Liver (tissue), 8 donors: ENCODE measurements at regions not wholly inside any gene's neighbourhood (a gene's known extent, or its start where the extent isn't known, plus 50 kb on each side); places are given as distances from the start of the nearest gene placed in this dataset.

Experiments
- DNase-seq: peaks from one replicate; pipeline ENCODE4 v3.0.0-alpha.2; 2017; ENCODE audit warnings: low spot score
- H3K27ac ChIP-seq, 2 donors: one replicate each; pipeline ENCODE4 v1.7.0; 2013; ENCODE audit warnings: inconsistent platforms in 2 of 2, low read length in 2 of 2, control low read depth in 1 of 2, low read depth in 1 of 2, mild to moderate bottlenecking in 1 of 2
- H3K27me3 ChIP-seq, 4 donors: one replicate each; pipeline versions ENCODE4 v1.6.1 to v1.7.0; 2013; ENCODE audit warnings: low read length in 3 of 4, inconsistent platforms in 1 of 4, mild to moderate bottlenecking in 1 of 4, moderate library complexity in 1 of 4; ENCODE audit not compliant: control insufficient read depth in 4 of 4, insufficient read depth in 4 of 4
- H3K36me3 ChIP-seq, 4 donors: one replicate each; pipeline versions ENCODE4 v1.6.1 to v1.7.0; 2013; ENCODE audit warnings: low read length in 3 of 4, mild to moderate bottlenecking in 3 of 4, low read depth in 1 of 4, moderate library complexity in 1 of 4; ENCODE audit not compliant: control insufficient read depth in 4 of 4, insufficient read depth in 3 of 4
- H3K4me1 ChIP-seq, 4 donors: one replicate each; pipeline versions ENCODE4 v1.6.1 to v1.7.0; 2013; ENCODE audit warnings: low read length in 3 of 4, mild to moderate bottlenecking in 3 of 4, moderate library complexity in 1 of 4; ENCODE audit not compliant: control insufficient read depth in 4 of 4, insufficient read depth in 4 of 4
- H3K4me3 ChIP-seq, 3 donors: one replicate each; pipeline versions ENCODE4 v1.6.1 to v1.7.0; 2013; ENCODE audit warnings: low read length in 3 of 3, control low read depth in 1 of 3, low read depth in 1 of 3, mild to moderate bottlenecking in 1 of 3
- H3K9ac ChIP-seq, 2 donors: one replicate each; pipeline ENCODE4 v1.7.0; 2013; ENCODE audit warnings: low read length in 2 of 2, mild to moderate bottlenecking in 2 of 2, moderate library complexity in 2 of 2, control low read depth in 1 of 2, low read depth in 1 of 2
- H3K9me3 ChIP-seq, 4 donors: one replicate each; pipeline versions ENCODE4 v1.6.1 to v1.7.0; 2013; ENCODE audit warnings: low read length in 3 of 4; ENCODE audit not compliant: control insufficient read depth in 4 of 4
- EGR1 ChIP-seq, 2 donors: IDR thresholded peaks; 2 replicates each; pipeline ENCODE4 v1.6.1; 2016 to 2018; ENCODE audit warnings: antibody characterized with exemption in 2 of 2, low read depth in 2 of 2
- FOXA2 ChIP-seq: IDR thresholded peaks from 2 replicates; pipeline ENCODE4 v1.6.1; 2016; ENCODE audit warnings: antibody characterized with exemption
- GABPA ChIP-seq, 2 donors: IDR thresholded peaks in 1 of 2; conservative IDR thresholded peaks in 1 of 2; 2 replicates each; pipeline ENCODE4 v1.6.1; 2016; ENCODE audit warnings: antibody characterized with exemption in 2 of 2, mild to moderate bottlenecking in 1 of 2, moderate library complexity in 1 of 2
- HNF4A ChIP-seq, 2 donors: conservative IDR thresholded peaks; 2 replicates each; pipeline ENCODE4 v1.6.1; 2016; ENCODE audit warnings: antibody characterized with exemption in 2 of 2, mild to moderate bottlenecking in 2 of 2
- JUND ChIP-seq, 2 donors: IDR thresholded peaks; 2 replicates each; pipeline ENCODE4 v1.6.1; 2016; ENCODE audit warnings: antibody characterized with exemption in 2 of 2
- NR2F2 ChIP-seq: IDR thresholded peaks from 2 replicates; pipeline ENCODE4 v1.6.1; 2016; ENCODE audit warnings: antibody characterized with exemption
- RAD21 ChIP-seq, 2 donors: IDR thresholded peaks; 2 replicates each; pipeline ENCODE4 v1.6.1; 2016; ENCODE audit warnings: antibody characterized with exemption in 2 of 2, mild to moderate bottlenecking in 2 of 2
- RXRA ChIP-seq, 2 donors: IDR thresholded peaks; 2 replicates each; pipeline ENCODE4 v1.6.1; 2017 to 2018; ENCODE audit warnings: antibody characterized with exemption in 2 of 2, mild to moderate bottlenecking in 1 of 2
- SP1 ChIP-seq: IDR thresholded peaks from 2 replicates; pipeline ENCODE4 v1.6.1; 2018; ENCODE audit warnings: antibody characterized with exemption, mild to moderate bottlenecking
- TAF1 ChIP-seq: conservative IDR thresholded peaks from 2 replicates; pipeline ENCODE4 v1.6.1; 2016; ENCODE audit warnings: antibody characterized with exemption, mild to moderate bottlenecking
- YY1 ChIP-seq: IDR thresholded peaks from 2 replicates; pipeline ENCODE4 v1.6.1; 2016; ENCODE audit warnings: antibody characterized with exemption, mild to moderate bottlenecking
- WGBS: extraction: QIAGEN DNeasy Blood & Tissue Kit; methylation state at CpG from one replicate; pipeline ENCODE4 v1.1.7; 2013; 5-methylcytosine and 5-hydroxymethylcytosine counted together
- TF ChIP-seq, protein P1 (sequence below): IDR thresholded peaks from 2 replicates; pipeline ENCODE4 v1.6.1; 2016; ENCODE audit warnings: antibody characterized with exemption
- TF ChIP-seq, protein P2 (sequence below): fragments of 150-350 bp; IDR thresholded peaks from 2 replicates; pipeline ENCODE4 v1.5.1; 2017; ENCODE audit warnings: improper control_type of control experiment, low read depth, low read length; ENCODE audit not compliant: missing input control
- TF ChIP-seq, protein P3 (sequence below): IDR thresholded peaks from 2 replicates; pipeline ENCODE4 v1.6.1; 2016; ENCODE audit warnings: antibody characterized with exemption, mild to moderate bottlenecking
- donor health status: healthy.
- donor health status: healthy.
- donor health status: healthy.
- donor health status: healthy.
- donor health status: healthy.

- H3K4me3 ChIP-seq = no peak overlapping the region
- H3K36me3 ChIP-seq = no peaks in the 10 kb centered on the region
- no peaks in the 10 kb centered on the region for H3K9me3 ChIP-seq
- H3K4me1 ChIP-seq = no peaks in the 10 kb centered on the region
- TF ChIP-seq FOXA2 (no peak), JUND (IDR thresholded peaks at IDR 0.05) (no peak), RAD21 (IDR thresholded peaks at IDR 0.05) (no peak), EGR1 (IDR thresholded peaks at IDR 0.05; ENCODE audit: low read depth in 2 of 2) (no peak), TAF1 (no peak), GABPA (IDR thresholded peaks at IDR 0.05 in 1 of 2, conservative IDR thresholded peaks at IDR 0.05 in 1 of 2) (no peak), NR2F2 (no peak), HNF4A (conservative IDR thresholded peaks at IDR 0.05) (no peak), YY1 (no peak), SP1 (no peak), RXRA (IDR thresholded peaks at IDR 0.05) (no peak)
- TF ChIP-seq, protein P1, sequence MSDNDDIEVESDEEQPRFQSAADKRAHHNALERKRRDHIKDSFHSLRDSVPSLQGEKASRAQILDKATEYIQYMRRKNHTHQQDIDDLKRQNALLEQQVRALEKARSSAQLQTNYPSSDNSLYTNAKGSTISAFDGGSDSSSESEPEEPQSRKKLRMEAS = no peak
- TF ChIP-seq, protein P2, sequence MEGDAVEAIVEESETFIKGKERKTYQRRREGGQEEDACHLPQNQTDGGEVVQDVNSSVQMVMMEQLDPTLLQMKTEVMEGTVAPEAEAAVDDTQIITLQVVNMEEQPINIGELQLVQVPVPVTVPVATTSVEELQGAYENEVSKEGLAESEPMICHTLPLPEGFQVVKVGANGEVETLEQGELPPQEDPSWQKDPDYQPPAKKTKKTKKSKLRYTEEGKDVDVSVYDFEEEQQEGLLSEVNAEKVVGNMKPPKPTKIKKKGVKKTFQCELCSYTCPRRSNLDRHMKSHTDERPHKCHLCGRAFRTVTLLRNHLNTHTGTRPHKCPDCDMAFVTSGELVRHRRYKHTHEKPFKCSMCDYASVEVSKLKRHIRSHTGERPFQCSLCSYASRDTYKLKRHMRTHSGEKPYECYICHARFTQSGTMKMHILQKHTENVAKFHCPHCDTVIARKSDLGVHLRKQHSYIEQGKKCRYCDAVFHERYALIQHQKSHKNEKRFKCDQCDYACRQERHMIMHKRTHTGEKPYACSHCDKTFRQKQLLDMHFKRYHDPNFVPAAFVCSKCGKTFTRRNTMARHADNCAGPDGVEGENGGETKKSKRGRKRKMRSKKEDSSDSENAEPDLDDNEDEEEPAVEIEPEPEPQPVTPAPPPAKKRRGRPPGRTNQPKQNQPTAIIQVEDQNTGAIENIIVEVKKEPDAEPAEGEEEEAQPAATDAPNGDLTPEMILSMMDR = no peak
- TF ChIP-seq, protein P3, sequence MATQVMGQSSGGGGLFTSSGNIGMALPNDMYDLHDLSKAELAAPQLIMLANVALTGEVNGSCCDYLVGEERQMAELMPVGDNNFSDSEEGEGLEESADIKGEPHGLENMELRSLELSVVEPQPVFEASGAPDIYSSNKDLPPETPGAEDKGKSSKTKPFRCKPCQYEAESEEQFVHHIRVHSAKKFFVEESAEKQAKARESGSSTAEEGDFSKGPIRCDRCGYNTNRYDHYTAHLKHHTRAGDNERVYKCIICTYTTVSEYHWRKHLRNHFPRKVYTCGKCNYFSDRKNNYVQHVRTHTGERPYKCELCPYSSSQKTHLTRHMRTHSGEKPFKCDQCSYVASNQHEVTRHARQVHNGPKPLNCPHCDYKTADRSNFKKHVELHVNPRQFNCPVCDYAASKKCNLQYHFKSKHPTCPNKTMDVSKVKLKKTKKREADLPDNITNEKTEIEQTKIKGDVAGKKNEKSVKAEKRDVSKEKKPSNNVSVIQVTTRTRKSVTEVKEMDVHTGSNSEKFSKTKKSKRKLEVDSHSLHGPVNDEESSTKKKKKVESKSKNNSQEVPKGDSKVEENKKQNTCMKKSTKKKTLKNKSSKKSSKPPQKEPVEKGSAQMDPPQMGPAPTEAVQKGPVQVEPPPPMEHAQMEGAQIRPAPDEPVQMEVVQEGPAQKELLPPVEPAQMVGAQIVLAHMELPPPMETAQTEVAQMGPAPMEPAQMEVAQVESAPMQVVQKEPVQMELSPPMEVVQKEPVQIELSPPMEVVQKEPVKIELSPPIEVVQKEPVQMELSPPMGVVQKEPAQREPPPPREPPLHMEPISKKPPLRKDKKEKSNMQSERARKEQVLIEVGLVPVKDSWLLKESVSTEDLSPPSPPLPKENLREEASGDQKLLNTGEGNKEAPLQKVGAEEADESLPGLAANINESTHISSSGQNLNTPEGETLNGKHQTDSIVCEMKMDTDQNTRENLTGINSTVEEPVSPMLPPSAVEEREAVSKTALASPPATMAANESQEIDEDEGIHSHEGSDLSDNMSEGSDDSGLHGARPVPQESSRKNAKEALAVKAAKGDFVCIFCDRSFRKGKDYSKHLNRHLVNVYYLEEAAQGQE = no peak
- no peak overlapping the region for H3K27ac ChIP-seq
- 92% methylated on average over 1 of the region's 1 CpG for WGBS
- no peak for DNase-seq
- H3K9ac ChIP-seq = no peak overlapping the region
- H3K27me3 ChIP-seq = no peaks in the 10 kb centered on the region
Measured at GRCh38 chr2:133740500-133740899, 172.2 kb upstream of the NCKAP5 start.

GRCh38 chr2:133748007-133748700 is 179.9 kb upstream of the NCKAP5 start:
- WGBS = 87% methylated on average over 3 of the region's 3 CpGs
- no peak overlapping the region for H3K9ac ChIP-seq
- TF ChIP-seq RAD21 (IDR thresholded peaks at IDR 0.05) (no peak), TAF1 (no peak)
- no peak overlapping the region for H3K4me3 ChIP-seq
- H3K27ac ChIP-seq = no peak overlapping the region
- no peaks in the 10 kb centered on the region for H3K9me3 ChIP-seq
- H3K27me3 ChIP-seq = no peaks in the 10 kb centered on the region
- no peaks in the 10 kb centered on the region for H3K4me1 ChIP-seq
- DNase-seq = no peak
- no peaks in the 10 kb centered on the region for H3K36me3 ChIP-seq
